ENCODE measurements at regions not wholly inside any gene's neighbourhood (a gene's known extent, or its start where the extent isn't known, plus 50 kb on each side); places are given as distances from the start of the nearest gene placed in this dataset.

DNA sequence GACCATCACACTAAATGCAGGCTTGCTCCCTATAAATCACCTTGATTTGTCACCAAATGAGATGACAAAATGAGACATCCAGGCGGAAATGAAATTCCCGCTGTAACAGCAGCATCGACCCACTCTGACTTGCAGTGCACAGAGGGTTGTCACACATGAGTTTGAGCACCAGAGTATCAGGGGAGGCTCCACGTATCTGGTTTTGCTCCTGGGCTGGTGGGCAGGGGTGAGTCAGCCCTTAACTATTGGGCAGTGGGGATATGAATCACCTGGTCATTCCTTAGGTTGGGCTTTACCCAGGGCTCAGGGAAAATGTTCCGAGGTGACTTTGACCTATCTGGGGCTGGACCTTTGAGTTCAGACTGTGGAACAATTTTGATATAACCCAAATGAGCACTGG is 245.2 kb upstream of the CCL2 start:
- TF ChIP-seq, protein P1, sequence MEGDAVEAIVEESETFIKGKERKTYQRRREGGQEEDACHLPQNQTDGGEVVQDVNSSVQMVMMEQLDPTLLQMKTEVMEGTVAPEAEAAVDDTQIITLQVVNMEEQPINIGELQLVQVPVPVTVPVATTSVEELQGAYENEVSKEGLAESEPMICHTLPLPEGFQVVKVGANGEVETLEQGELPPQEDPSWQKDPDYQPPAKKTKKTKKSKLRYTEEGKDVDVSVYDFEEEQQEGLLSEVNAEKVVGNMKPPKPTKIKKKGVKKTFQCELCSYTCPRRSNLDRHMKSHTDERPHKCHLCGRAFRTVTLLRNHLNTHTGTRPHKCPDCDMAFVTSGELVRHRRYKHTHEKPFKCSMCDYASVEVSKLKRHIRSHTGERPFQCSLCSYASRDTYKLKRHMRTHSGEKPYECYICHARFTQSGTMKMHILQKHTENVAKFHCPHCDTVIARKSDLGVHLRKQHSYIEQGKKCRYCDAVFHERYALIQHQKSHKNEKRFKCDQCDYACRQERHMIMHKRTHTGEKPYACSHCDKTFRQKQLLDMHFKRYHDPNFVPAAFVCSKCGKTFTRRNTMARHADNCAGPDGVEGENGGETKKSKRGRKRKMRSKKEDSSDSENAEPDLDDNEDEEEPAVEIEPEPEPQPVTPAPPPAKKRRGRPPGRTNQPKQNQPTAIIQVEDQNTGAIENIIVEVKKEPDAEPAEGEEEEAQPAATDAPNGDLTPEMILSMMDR (IDR thresholded peaks at IDR 0.05), result no peak
- TF ChIP-seq POLR2AphosphoS5 (IDR thresholded peaks at IDR 0.05) (no peak), POLR2A (IDR thresholded peaks at IDR 0.05) (no peak)

Data from transverse colon (tissue), 4 donors.